ENCODE measurements at regions not wholly inside any gene's neighbourhood (a gene's known extent, or its start where the extent isn't known, plus 50 kb on each side); places are given as distances from the start of the nearest gene placed in this dataset.
A peak's percentile ranks its signal among the peaks of the same experiment; 100 is the strongest.
"Not testable (repeated sequence)": the region's sequence is repeated elsewhere in the genome, so short reads cannot be mapped to it uniquely, and the experiment has no call there.

DNA sequence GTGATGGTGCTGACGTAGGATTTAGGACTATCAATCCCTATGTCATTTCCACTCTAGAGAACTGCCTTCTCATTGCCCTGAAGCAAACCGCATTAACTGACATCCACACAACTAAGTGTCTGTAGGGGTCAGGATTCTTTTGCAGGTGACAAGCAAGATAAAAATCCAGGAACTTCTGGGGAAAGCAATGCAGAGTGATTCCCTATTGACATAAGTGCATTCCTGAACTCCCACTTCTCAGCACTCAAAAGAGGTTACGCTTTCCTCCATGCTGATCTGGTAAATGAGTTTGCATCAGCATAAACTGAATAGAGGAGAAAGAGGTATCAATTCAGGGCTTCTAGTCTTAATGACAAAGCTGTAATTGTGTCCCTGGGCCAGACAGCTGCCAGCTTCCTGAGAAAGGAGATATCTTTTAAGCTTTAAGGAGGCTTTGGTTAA lies 224.6 kb upstream of the ISX start:
- TF ChIP-seq, protein P1, sequence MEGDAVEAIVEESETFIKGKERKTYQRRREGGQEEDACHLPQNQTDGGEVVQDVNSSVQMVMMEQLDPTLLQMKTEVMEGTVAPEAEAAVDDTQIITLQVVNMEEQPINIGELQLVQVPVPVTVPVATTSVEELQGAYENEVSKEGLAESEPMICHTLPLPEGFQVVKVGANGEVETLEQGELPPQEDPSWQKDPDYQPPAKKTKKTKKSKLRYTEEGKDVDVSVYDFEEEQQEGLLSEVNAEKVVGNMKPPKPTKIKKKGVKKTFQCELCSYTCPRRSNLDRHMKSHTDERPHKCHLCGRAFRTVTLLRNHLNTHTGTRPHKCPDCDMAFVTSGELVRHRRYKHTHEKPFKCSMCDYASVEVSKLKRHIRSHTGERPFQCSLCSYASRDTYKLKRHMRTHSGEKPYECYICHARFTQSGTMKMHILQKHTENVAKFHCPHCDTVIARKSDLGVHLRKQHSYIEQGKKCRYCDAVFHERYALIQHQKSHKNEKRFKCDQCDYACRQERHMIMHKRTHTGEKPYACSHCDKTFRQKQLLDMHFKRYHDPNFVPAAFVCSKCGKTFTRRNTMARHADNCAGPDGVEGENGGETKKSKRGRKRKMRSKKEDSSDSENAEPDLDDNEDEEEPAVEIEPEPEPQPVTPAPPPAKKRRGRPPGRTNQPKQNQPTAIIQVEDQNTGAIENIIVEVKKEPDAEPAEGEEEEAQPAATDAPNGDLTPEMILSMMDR (IDR thresholded peaks at IDR 0.05): no peak
- Histone ChIP-seq H3K4me3 (no peak overlapping the region), H3K27ac (peak overlapping the region; percentile 20 to 34)
- DNase-seq (ENCODE audit: low spot score): no peak

DNA sequence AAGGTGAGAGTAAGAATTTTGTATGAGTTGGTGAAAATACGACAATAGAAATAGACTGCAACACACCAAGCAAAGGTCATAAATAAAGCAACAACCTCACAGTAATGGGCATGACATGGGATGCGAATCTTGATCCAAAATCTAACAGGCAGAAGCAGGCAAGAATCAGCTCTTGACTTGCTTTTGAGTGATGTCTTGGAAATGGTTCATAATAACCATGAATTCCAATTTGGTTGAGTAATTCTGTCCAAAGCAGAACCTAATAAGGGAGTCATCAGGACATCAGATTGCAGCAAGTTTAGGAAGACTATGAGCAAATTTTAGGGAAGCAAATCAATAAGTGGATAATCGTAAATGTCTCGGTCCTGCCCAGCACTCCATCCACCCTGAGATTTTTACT lies 224.0 kb upstream of the ISX start:
- peak overlapping the region; percentile 20 to 34 for H3K27ac ChIP-seq
- TF ChIP-seq, protein P1 (IDR thresholded peaks at IDR 0.05): no peak
- no peak overlapping the region for H3K4me3 ChIP-seq
- DNase-seq (ENCODE audit: low spot score): no peak

DNA sequence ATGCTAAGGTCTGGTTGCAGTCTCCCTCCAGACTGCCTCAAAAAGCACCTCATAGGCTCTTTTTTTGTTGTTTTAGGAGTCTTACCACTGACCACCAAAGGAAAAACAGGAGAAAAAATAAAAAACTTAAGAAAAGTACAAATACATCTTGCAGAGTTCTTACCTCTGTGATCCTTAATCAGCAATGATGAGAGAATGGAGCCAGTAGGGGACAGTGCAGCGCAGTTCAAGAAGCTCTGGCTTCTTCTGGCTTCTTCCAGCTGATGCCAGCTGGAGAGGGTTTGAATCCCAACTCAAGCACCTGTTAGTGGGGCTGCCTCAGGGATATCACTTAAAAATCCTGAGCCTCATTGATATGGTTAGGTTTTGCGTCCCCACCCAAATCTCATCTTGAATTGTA lies 223.3 kb upstream of the ISX start:
- no peak overlapping the region for H3K27ac ChIP-seq
- no peak for DNase-seq (ENCODE audit: low spot score)
- no peak overlapping the region for H3K4me3 ChIP-seq
- TF ChIP-seq, protein P1 (IDR thresholded peaks at IDR 0.05): no peak

DNA sequence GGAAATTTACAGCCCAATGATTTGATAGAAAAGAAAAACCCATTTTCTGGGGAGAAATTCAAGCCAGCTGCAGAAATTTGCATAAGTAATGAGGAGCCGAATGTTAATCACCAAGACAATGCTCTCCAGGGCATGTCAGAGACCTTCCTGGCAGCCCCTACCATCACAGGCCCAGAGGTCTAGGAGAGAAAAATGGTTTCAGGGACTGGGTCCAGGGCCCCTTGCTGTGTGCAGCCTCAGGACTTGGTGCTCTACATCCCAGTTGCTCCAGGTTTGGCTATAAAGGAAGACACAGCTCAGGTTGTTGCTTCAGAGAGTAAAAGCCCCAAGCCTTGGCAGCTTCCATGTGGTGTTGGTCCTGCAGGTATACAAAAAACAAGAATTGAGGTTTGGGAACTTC lies 222.2 kb upstream of the ISX start:
- H3K27ac ChIP-seq; H3K4me3 ChIP-seq; DNase-seq (ENCODE audit: low spot score): not testable (repeated sequence)

DNA sequence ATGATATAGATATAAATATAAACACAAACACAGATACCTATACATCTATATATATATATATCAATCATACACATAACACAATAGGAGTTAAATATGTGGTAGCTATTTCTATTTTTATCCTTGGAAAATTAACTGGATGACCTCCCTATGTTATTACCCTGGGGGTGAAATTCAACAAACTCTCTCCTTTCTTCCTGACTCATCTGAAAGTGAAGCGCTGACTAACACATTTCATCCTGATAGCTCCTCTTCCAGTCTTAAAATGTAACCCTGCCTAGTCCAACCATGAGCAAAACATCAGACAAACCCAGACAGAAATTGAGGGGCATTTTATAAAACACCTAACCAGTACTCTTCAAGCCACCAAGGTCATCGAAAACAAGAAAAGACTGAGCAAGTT lies 220.6 kb upstream of the ISX start:
- no peak overlapping the region for H3K27ac ChIP-seq
- TF ChIP-seq, protein P1 (IDR thresholded peaks at IDR 0.05): no peak
- no peak overlapping the region for H3K4me3 ChIP-seq
- no peak for DNase-seq (ENCODE audit: low spot score)

DNA sequence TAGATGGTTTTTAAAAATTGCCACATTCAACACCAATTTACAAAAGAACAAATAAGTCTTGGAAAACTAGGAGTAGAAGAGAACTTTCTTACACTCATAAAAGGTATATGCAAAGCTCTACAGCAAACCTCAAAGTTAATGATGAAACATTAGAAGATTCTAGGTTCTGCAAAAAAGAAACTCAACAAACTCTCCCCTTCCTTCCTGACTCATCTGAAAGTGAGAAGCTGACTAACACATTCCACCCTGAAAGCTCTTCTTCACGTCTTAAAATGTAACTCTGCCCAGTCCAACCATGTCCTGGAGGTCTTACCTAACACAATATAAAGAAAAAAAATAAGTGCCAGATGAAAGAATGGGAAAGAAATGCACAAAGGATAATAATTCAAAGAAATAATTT lies 218.9 kb upstream of the ISX start:
- H3K4me3 ChIP-seq: no peak overlapping the region
- no peak for DNase-seq (ENCODE audit: low spot score)

DNA sequence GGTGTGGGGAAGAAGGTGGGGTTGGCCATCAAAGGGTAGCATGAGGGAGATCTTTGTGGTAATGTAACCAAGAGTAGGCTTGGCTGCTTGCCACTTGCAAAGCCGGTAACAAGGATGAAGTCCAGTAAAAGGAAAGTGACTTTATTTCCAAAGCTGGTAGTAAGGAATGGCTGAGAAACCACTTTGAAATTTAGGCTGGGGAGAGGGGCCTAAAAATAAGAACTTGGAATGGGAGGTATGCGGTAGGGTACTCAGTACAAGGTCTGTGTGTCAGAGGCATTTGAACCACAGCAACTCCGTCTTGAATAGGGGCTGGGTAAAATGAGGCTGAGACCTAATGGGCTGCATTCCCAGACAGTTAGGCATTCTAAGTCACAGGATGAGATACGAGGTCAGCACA lies 216.0 kb upstream of the ISX start:
- TF ChIP-seq, protein P1 (IDR thresholded peaks at IDR 0.05): no peak

More for the DNA sequence above, 218.9 kb upstream of the ISX start:
- H3K27ac ChIP-seq: no peak overlapping the region
- TF ChIP-seq, protein P1 (IDR thresholded peaks at IDR 0.05): no peak

More for the DNA sequence above, 216.0 kb upstream of the ISX start:
- Histone ChIP-seq H3K27ac (no peak overlapping the region), H3K4me3 (no peak overlapping the region)
- no peak for DNase-seq (ENCODE audit: low spot score)
